ENCODE measurements at regions not wholly inside any gene's neighbourhood (a gene's known extent, or its start where the extent isn't known, plus 50 kb on each side); places are given as distances from the start of the nearest gene placed in this dataset.

GRCh38 chr7:15977663-15978062 is 291.2 kb upstream of the MEOX2 start:
- TF ChIP-seq BRD4 (IDR thresholded peaks at IDR 0.05) (no peak), NBN (IDR thresholded peaks at IDR 0.05; ENCODE audit: low read depth) (no peak), CEBPB (tag; IDR thresholded peaks at IDR 0.05) (no peak), CTCF (IDR thresholded peaks at IDR 0.05 in 2 of 3, conservative IDR thresholded peaks at IDR 0.05 in 1 of 3; ENCODE audit: insufficient read depth in 2 of 3, low read depth in 1 of 3, low read length in 3 of 3) (no peak), CBFB (CRISPR knock-in tag; IDR thresholded peaks at IDR 0.05) (no peak), EZH2 (IDR thresholded peaks at IDR 0.05; ENCODE audit: borderline replicate concordance, low read depth, low read length) (no peak), YY1 (IDR thresholded peaks at IDR 0.05; ENCODE audit: borderline replicate concordance in 1 of 3, control insufficient read depth in 1 of 3, extremely low read depth in 1 of 3, insufficient read depth in 3 of 3, insufficient read length in 1 of 3, insufficient replicate concordance in 2 of 3, low read depth in 1 of 3, low read length in 2 of 3) (no peak), ARID1B (IDR thresholded peaks at IDR 0.05) (no peak), RFX5 (IDR thresholded peaks at IDR 0.05; ENCODE audit: low read depth, low read length) (no peak), PHF21A (IDR thresholded peaks at IDR 0.05; ENCODE audit: borderline replicate concordance, low read depth) (no peak), POLR2AphosphoS2 (IDR thresholded peaks at IDR 0.05; ENCODE audit: low read length) (no peak)
- TF ChIP-seq, protein P1, sequence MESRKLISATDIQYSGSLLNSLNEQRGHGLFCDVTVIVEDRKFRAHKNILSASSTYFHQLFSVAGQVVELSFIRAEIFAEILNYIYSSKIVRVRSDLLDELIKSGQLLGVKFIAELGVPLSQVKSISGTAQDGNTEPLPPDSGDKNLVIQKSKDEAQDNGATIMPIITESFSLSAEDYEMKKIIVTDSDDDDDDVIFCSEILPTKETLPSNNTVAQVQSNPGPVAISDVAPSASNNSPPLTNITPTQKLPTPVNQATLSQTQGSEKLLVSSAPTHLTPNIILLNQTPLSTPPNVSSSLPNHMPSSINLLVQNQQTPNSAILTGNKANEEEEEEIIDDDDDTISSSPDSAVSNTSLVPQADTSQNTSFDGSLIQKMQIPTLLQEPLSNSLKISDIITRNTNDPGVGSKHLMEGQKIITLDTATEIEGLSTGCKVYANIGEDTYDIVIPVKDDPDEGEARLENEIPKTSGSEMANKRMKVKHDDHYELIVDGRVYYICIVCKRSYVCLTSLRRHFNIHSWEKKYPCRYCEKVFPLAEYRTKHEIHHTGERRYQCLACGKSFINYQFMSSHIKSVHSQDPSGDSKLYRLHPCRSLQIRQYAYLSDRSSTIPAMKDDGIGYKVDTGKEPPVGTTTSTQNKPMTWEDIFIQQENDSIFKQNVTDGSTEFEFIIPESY (CRISPR knock-in tag; IDR thresholded peaks at IDR 0.05) = no peak
